H9 (cell line): ENCODE measurements at regions not wholly inside any gene's neighbourhood (a gene's known extent, or its start where the extent isn't known, plus 50 kb on each side); places are given as distances from the start of the nearest gene placed in this dataset.

Source experiments
- DNase-seq: peaks from one replicate; pipeline ENCODE4 v3.0.0-alpha.2; 2017
- H2AFZ ChIP-seq: one replicate; pipeline ENCODE4 v1.6.1; 2013; ENCODE audit warnings: mild to moderate bottlenecking, low read length, control low read depth, moderate library complexity
- H2AK5ac ChIP-seq: 2 replicates; pipeline ENCODE4 v1.6.1; 2013; ENCODE audit warnings: low read length, control low read depth, mixed read lengths; ENCODE audit not compliant: insufficient read length
- H2BK120ac ChIP-seq: one replicate; pipeline ENCODE4 v1.6.1; 2013; ENCODE audit warnings: low read depth, mild to moderate bottlenecking, low read length, control low read depth, inconsistent platforms; ENCODE audit not compliant: poor library complexity, severe bottlenecking
- H2BK12ac ChIP-seq: 2 replicates; pipeline ENCODE4 v1.6.1; 2013; ENCODE audit warnings: low read length, control low read depth, mixed read lengths, low read depth; ENCODE audit not compliant: insufficient read length
- H2BK15ac ChIP-seq: 2 replicates; pipeline ENCODE4 v1.6.1; 2013; ENCODE audit warnings: low read depth, low read length, control low read depth
- H2BK20ac ChIP-seq: one replicate; pipeline ENCODE4 v1.6.1; 2013; ENCODE audit warnings: low read depth, mild to moderate bottlenecking, low read length, control low read depth, inconsistent platforms; ENCODE audit not compliant: poor library complexity, severe bottlenecking
- H2BK5ac ChIP-seq: 2 replicates; pipeline ENCODE4 v1.6.1; 2013; ENCODE audit warnings: low read length, control low read depth, mixed read lengths; ENCODE audit not compliant: insufficient read length
- H3K14ac ChIP-seq: 2 replicates; pipeline ENCODE4 v1.6.1; 2013; ENCODE audit warnings: low read length, control low read depth; ENCODE audit not compliant: insufficient read depth
- H3K18ac ChIP-seq: 2 replicates; pipeline ENCODE4 v1.6.1; 2013; ENCODE audit warnings: low read depth, mild to moderate bottlenecking, mixed read lengths, low read length, control low read depth; ENCODE audit not compliant: insufficient read length
- H3K23ac ChIP-seq: 2 replicates; pipeline ENCODE4 v1.6.1; 2013; ENCODE audit warnings: low read length, control low read depth, mixed read lengths, low read depth; ENCODE audit not compliant: insufficient read length
- H3K23me2 ChIP-seq: 2 replicates; pipeline ENCODE4 v1.6.1; 2013; ENCODE audit warnings: low read depth, mild to moderate bottlenecking, mixed read lengths, low read length, control low read depth; ENCODE audit not compliant: insufficient read length, poor library complexity, severe bottlenecking
- H3K27ac ChIP-seq: 2 replicates; pipeline ENCODE4 v1.5.1; 2013; ENCODE audit warnings: low read length, control low read depth, mixed read lengths, low read depth; ENCODE audit not compliant: insufficient read length
- H3K27me3 ChIP-seq: 2 replicates; pipeline ENCODE4 v1.6.1; 2013; ENCODE audit warnings: low read length, control low read depth, inconsistent platforms; ENCODE audit not compliant: insufficient read depth
- H3K4ac ChIP-seq: 2 replicates; pipeline ENCODE4 v1.6.1; 2013; ENCODE audit warnings: low read depth, mild to moderate bottlenecking, control low read depth, inconsistent platforms, low read length, moderate library complexity
- H3K4me1 ChIP-seq: 2 replicates; pipeline ENCODE4 v1.6.1; 2013; ENCODE audit warnings: low read length, control low read depth, inconsistent platforms; ENCODE audit not compliant: insufficient read depth
- H3K4me2 ChIP-seq: 2 replicates; pipeline ENCODE4 v1.6.1; 2013; ENCODE audit warnings: low read length, control low read depth, mixed read lengths; ENCODE audit not compliant: insufficient read length, insufficient read depth
- H3K56ac ChIP-seq: 2 replicates; pipeline ENCODE4 v1.6.1; 2013; ENCODE audit warnings: low read depth, mild to moderate bottlenecking, mixed read lengths, low read length, control low read depth; ENCODE audit not compliant: insufficient read length
- H3K79me1 ChIP-seq: 2 replicates; pipeline ENCODE4 v1.6.1; 2013; ENCODE audit warnings: low read depth, mild to moderate bottlenecking, moderate library complexity, low read length, control low read depth, inconsistent platforms; ENCODE audit not compliant: insufficient read depth, poor library complexity, severe bottlenecking
- H3K79me2 ChIP-seq: 2 replicates; pipeline ENCODE4 v1.6.1; 2013; ENCODE audit warnings: low read length, control low read depth, inconsistent platforms; ENCODE audit not compliant: insufficient read depth
- H3K9ac ChIP-seq: 2 replicates; pipeline ENCODE4 v1.6.1; 2013; ENCODE audit warnings: low read length, control low read depth, mixed read lengths; ENCODE audit not compliant: insufficient read length; ENCODE audit errors: extremely low read depth
- H3K9me3 ChIP-seq: one replicate; pipeline ENCODE4 v1.6.1; 2013; ENCODE audit warnings: low read depth, low read length, inconsistent platforms; ENCODE audit not compliant: control insufficient read depth
- H3T11ph ChIP-seq: one replicate; pipeline ENCODE4 v1.6.1; 2013; ENCODE audit warnings: mild to moderate bottlenecking, low read length, control low read depth, inconsistent platforms
- H4K20me1 ChIP-seq: one replicate; pipeline ENCODE4 v1.6.1; 2013; ENCODE audit not compliant: control insufficient read depth, insufficient read length, insufficient read depth
- H4K5ac ChIP-seq: 2 replicates; pipeline ENCODE4 v1.6.1; 2013; ENCODE audit warnings: low read depth, mild to moderate bottlenecking, mixed read lengths, low read length, control low read depth; ENCODE audit not compliant: insufficient read length
- H4K8ac ChIP-seq: replicated peaks from 2 replicates; pipeline ENCODE4 v1.6.1; 2013; ENCODE audit warnings: low read length, control low read depth, mixed read lengths, low read depth; ENCODE audit not compliant: insufficient read length
- H4K91ac ChIP-seq: 2 replicates; pipeline ENCODE4 v1.6.1; 2013; ENCODE audit warnings: low read depth, mild to moderate bottlenecking, moderate library complexity, mixed read lengths, low read length, control low read depth; ENCODE audit not compliant: insufficient read length
- H3K27ac Mint-ChIP-seq, 3 experiments: 2 replicates in 2 of 3; 3 replicates in 1 of 3; pipeline ENCODE4 v1.8.0; 2020 to 2021; ENCODE audit warnings: mixed read lengths in 3 of 3, mild to moderate bottlenecking in 1 of 3, moderate library complexity in 1 of 3
- H3K27me3 Mint-ChIP-seq: 2 replicates; pipeline ENCODE4 v1.8.0; 2021; ENCODE audit warnings: low read depth, mild to moderate bottlenecking, moderate library complexity, mixed read lengths
- H3K36me3 Mint-ChIP-seq, 3 experiments: 2 replicates in 2 of 3; 3 replicates in 1 of 3; pipeline ENCODE4 v1.8.0; 2020 to 2021; ENCODE audit warnings: low read depth in 3 of 3, mixed read lengths in 3 of 3; ENCODE audit not compliant: insufficient read depth in 1 of 3
- H3K4me1 Mint-ChIP-seq, 2 experiments: 2 replicates each; pipeline ENCODE4 v1.8.0; 2020; ENCODE audit warnings: mixed read lengths in 2 of 2
- H3K4me3 Mint-ChIP-seq, 2 experiments: 2 replicates in 1 of 2; 3 replicates in 1 of 2; pipeline ENCODE4 v1.8.0; 2020 to 2021; ENCODE audit warnings: mild to moderate bottlenecking in 2 of 2, mixed read lengths in 2 of 2, moderate library complexity in 1 of 2
- H3K9me3 Mint-ChIP-seq, 2 experiments: 2 replicates in 1 of 2; 3 replicates in 1 of 2; pipeline ENCODE4 v1.8.0; 2020; ENCODE audit warnings: mild to moderate bottlenecking in 2 of 2, mixed read lengths in 2 of 2, moderate library complexity in 1 of 2
- TF ChIP-seq, protein P1 (sequence below): fragments of 200-600 bp; sonication (generic); conservative IDR thresholded peaks from 3 replicates; pipeline ENCODE4 v1.8.0; 2021; ENCODE audit warnings: antibody characterized with exemption, mild to moderate bottlenecking

DNA sequence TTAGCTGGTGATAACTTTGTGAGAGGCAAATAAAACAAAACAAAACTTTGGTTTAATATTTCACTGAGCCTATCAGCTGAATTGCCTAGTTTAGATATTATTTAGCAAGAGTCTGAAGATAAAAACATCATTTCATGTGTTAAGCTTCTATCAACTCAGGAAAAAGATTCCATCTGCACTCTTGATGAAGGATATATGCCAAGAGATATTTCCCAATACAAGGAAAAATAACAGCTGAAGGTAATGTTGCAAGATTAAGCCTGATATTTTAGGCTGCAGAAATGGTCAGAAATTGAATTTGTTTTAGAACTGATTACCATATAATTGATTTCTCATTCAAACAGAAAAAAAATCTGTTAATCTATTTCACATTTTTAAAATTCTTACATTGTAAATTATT lies 77.2 kb upstream of the SLITRK3 start:
- Histone ChIP-seq H3K4ac (no peak overlapping the region), H2AK5ac (no peak overlapping the region), H2BK12ac (no peak overlapping the region), H3K14ac (no peak overlapping the region), H3K23me2 (no peaks in the 10 kb centered on the region), H2BK20ac (no peak overlapping the region), H3K4me2 (no peak overlapping the region), H2BK15ac (no peak overlapping the region), H3K27ac (no peak overlapping the region), H3K79me2 (no peaks in the 10 kb centered on the region), H3K9me3 (no peaks in the 10 kb centered on the region), H4K5ac (no peak overlapping the region), H2AFZ (no peak overlapping the region), H3K9ac (no peak overlapping the region), H4K8ac (no peak overlapping the region), H3K4me1 (no peaks in the 10 kb centered on the region), H2BK120ac (no peak overlapping the region), H3K23ac (no peak overlapping the region), H3K79me1 (no peaks in the 10 kb centered on the region), H2BK5ac (no peak overlapping the region), H3K18ac (no peak overlapping the region), H3K56ac (no peak overlapping the region), H4K20me1 (no peaks in the 10 kb centered on the region), H3K27me3 (no peaks in the 10 kb centered on the region), H4K91ac (no peak overlapping the region), H3T11ph (no peak overlapping the region)
- TF ChIP-seq, protein P1, sequence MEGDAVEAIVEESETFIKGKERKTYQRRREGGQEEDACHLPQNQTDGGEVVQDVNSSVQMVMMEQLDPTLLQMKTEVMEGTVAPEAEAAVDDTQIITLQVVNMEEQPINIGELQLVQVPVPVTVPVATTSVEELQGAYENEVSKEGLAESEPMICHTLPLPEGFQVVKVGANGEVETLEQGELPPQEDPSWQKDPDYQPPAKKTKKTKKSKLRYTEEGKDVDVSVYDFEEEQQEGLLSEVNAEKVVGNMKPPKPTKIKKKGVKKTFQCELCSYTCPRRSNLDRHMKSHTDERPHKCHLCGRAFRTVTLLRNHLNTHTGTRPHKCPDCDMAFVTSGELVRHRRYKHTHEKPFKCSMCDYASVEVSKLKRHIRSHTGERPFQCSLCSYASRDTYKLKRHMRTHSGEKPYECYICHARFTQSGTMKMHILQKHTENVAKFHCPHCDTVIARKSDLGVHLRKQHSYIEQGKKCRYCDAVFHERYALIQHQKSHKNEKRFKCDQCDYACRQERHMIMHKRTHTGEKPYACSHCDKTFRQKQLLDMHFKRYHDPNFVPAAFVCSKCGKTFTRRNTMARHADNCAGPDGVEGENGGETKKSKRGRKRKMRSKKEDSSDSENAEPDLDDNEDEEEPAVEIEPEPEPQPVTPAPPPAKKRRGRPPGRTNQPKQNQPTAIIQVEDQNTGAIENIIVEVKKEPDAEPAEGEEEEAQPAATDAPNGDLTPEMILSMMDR, result no peak
- no peak for DNase-seq
- Mint-ChIP-seq H3K4me1 (no peaks in the 10 kb centered on the region), H3K27me3 (no peaks in the 10 kb centered on the region), H3K9me3 (peaks cover 0 to 2% of the 10 kb centered on the region in 2 experiments; a peak in 2 of 5 replicates), H3K27ac (no peak overlapping the region), H3K4me3 (no peak overlapping the region), H3K36me3 (no peaks in the 10 kb centered on the region; a peak in 1 of 7 replicates)
